ENCODE measurements at regions not wholly inside any gene's neighbourhood (a gene's known extent, or its start where the extent isn't known, plus 50 kb on each side); places are given as distances from the start of the nearest gene placed in this dataset.

DNA sequence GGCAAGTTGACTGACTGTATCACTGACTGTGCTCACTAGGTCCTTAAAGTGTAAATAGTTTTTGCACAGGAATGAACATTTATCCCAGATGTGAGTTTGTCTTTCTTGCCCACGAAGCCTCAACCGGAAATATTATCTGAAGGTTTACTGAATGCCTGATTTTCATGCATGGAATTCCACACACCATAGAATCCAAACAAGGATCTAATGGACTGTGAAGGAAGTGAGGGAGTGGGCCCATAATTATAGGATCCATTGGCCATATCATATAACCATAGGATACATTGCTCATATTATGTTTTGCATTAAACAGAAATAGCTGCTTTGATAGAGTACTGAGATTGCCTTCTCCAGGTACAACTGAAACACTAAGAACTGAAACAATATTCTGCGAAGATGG lies 1057.2 kb upstream of the EDIL3 start:
- H3K4me1 ChIP-seq (ENCODE audit: insufficient read depth, low read length): no peaks in the 10 kb centered on the region
- H3K4me1 Mint-ChIP-seq: no peaks in the 10 kb centered on the region
- H3K4ac ChIP-seq (ENCODE audit: low read depth, low read length): no peak overlapping the region
- no peak overlapping the region for H2BK5ac ChIP-seq (ENCODE audit: insufficient read length, low read length)
- no peaks in the 10 kb centered on the region for H3K27me3 Mint-ChIP-seq (ENCODE audit: low read depth)
- H3K4me3 Mint-ChIP-seq: no peak overlapping the region
- H2AK5ac ChIP-seq (ENCODE audit: insufficient read length, low read length): no peak overlapping the region
- H3T11ph ChIP-seq (ENCODE audit: low read length): no peak overlapping the region
- H4K5ac ChIP-seq (ENCODE audit: insufficient read length, low read depth, low read length): no peak overlapping the region
- no peak overlapping the region for H3K9ac ChIP-seq (ENCODE audit: extremely low read depth, insufficient read length, low read length)
- no peaks in the 10 kb centered on the region for H3K23me2 ChIP-seq (ENCODE audit: insufficient read length, low read depth, low read length, poor library complexity, severe bottlenecking)
- H3K18ac ChIP-seq (ENCODE audit: insufficient read length, low read depth, low read length): no peak overlapping the region
- no peaks in the 10 kb centered on the region for H4K20me1 ChIP-seq (ENCODE audit: control insufficient read depth, insufficient read depth, insufficient read length)
- TF ChIP-seq CTCF (conservative IDR thresholded peaks at IDR 0.05): no peak
- H4K8ac ChIP-seq (replicated peaks; ENCODE audit: insufficient read length, low read depth, low read length): no peak overlapping the region
- H3K23ac ChIP-seq (ENCODE audit: insufficient read length, low read depth, low read length): no peak overlapping the region
- H3K9me3 Mint-ChIP-seq: no peaks in the 10 kb centered on the region; a peak in 1 of 5 replicates
- H2BK20ac ChIP-seq (ENCODE audit: low read depth, low read length, poor library complexity, severe bottlenecking): no peak overlapping the region
- no peaks in the 10 kb centered on the region for H3K79me2 ChIP-seq (ENCODE audit: insufficient read depth, low read length)
- DNase-seq: no peak
- H2BK15ac ChIP-seq (ENCODE audit: low read depth, low read length): no peak overlapping the region
- H3K27me3 ChIP-seq (ENCODE audit: insufficient read depth, low read length): no peaks in the 10 kb centered on the region
- H3K27ac ChIP-seq (ENCODE audit: insufficient read length, low read depth, low read length): no peak overlapping the region
- H4K91ac ChIP-seq (ENCODE audit: insufficient read length, low read depth, low read length): no peak overlapping the region
- H3K27ac Mint-ChIP-seq: no peak overlapping the region
- no peaks in the 10 kb centered on the region for H3K9me3 ChIP-seq (ENCODE audit: control insufficient read depth, low read depth, low read length)
- no CpG with 5 or more reads among the region's 3 CpGs for WGBS (ENCODE audit: extremely low coverage, insufficient read length, low lambda C conversion rate)
- no peak overlapping the region for H2BK120ac ChIP-seq (ENCODE audit: low read depth, low read length, poor library complexity, severe bottlenecking)
- no peaks in the 10 kb centered on the region for H3K79me1 ChIP-seq (ENCODE audit: insufficient read depth, low read depth, low read length, poor library complexity, severe bottlenecking)
- H2AFZ ChIP-seq (ENCODE audit: low read length): no peak overlapping the region
- no peaks in the 10 kb centered on the region; a peak in 1 of 7 replicates for H3K36me3 Mint-ChIP-seq (ENCODE audit: insufficient read depth in 1 of 3, low read depth in 3 of 3)
- H2BK12ac ChIP-seq (ENCODE audit: insufficient read length, low read depth, low read length): no peak overlapping the region
- no peak overlapping the region for H3K4me2 ChIP-seq (ENCODE audit: insufficient read depth, insufficient read length, low read length)
- H3K14ac ChIP-seq (ENCODE audit: insufficient read depth, low read length): no peak overlapping the region
- no peak overlapping the region for H3K56ac ChIP-seq (ENCODE audit: insufficient read length, low read depth, low read length)

All from H9 (cell line).